ENCODE measurements at regions not wholly inside any gene's neighbourhood (a gene's known extent, or its start where the extent isn't known, plus 50 kb on each side); places are given as distances from the start of the nearest gene placed in this dataset.

DNA sequence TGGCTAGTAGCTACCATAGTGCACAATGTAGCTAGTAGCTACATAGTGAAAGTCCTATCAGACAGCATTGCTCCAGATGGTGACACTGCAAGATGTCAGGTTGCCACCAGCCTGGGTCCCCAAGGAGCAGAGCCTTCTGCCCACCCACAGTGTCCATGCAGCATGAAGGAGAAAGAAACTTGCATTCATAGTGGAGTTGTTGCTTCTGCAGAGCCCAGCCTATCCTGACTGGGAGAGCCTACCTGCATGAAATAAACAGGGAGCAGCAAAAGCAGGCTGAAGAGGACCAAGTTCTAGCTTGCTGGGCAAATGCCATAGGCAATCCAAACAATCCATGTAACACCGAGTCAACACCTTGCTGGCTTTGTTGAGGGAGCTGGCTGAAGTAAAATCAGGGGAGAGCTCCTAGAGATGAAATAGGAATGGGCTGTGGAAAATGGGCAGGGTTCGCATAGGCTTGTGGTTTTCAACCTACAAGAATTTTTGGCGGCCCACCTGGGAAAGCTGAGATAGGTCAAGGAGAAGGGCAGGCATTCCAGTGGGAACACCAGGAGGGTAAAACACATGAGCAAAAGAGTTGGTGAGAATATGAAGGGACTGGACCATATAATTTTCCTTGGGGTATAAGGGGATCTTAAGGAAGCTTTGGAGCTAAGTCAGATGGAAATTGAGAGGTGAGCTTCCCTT, 195.8 kb downstream of the CYP26B1 start:
- Histone ChIP-seq H2AFZ (ENCODE audit: low read depth, low read length, severe bottlenecking) (no peak overlapping the region), H3K27me3 (ENCODE audit: low read length) (no peaks in the 10 kb centered on the region)
- TF ChIP-seq, protein P1, sequence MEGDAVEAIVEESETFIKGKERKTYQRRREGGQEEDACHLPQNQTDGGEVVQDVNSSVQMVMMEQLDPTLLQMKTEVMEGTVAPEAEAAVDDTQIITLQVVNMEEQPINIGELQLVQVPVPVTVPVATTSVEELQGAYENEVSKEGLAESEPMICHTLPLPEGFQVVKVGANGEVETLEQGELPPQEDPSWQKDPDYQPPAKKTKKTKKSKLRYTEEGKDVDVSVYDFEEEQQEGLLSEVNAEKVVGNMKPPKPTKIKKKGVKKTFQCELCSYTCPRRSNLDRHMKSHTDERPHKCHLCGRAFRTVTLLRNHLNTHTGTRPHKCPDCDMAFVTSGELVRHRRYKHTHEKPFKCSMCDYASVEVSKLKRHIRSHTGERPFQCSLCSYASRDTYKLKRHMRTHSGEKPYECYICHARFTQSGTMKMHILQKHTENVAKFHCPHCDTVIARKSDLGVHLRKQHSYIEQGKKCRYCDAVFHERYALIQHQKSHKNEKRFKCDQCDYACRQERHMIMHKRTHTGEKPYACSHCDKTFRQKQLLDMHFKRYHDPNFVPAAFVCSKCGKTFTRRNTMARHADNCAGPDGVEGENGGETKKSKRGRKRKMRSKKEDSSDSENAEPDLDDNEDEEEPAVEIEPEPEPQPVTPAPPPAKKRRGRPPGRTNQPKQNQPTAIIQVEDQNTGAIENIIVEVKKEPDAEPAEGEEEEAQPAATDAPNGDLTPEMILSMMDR (IDR thresholded peaks at IDR 0.05; ENCODE audit: insufficient read depth, low read length, poor library complexity, severe bottlenecking), result no peak
- no peak for TF ChIP-seq EZH2phosphoT487 (conservative IDR thresholded peaks at IDR 0.05; ENCODE audit: low read length)

GRCh38 chr2:71951083-71951468, 196.6 kb downstream of the CYP26B1 start:
- Histone ChIP-seq H3K4me3 (ENCODE audit: insufficient read depth, low read length, poor library complexity, severe bottlenecking) (no peak overlapping the region), H3K9me2 (replicated peaks; ENCODE audit: insufficient read depth, low read length) (no peaks in the 10 kb centered on the region), H3K36me3 (ENCODE audit: low read length) (no peaks in the 10 kb centered on the region), H3K9ac (ENCODE audit: low read length) (no peak overlapping the region), H4K20me1 (ENCODE audit: low read depth, low read length) (no peaks in the 10 kb centered on the region), H2AFZ (ENCODE audit: low read depth, low read length, severe bottlenecking) (no peak overlapping the region), H3F3A (ENCODE audit: insufficient read depth) (no peaks in the 10 kb centered on the region), H3K9me3 (ENCODE audit: insufficient read depth, low read length) (no peaks in the 10 kb centered on the region), H3K79me2 (ENCODE audit: insufficient read depth, low read length) (no peaks in the 10 kb centered on the region), H3K27ac (ENCODE audit: low read depth, low read length) (no peak overlapping the region), H3K27me3 (ENCODE audit: low read length) (no peaks in the 10 kb centered on the region), H3K4me2 (ENCODE audit: low read depth, low read length, poor library complexity, severe bottlenecking) (no peak overlapping the region)
- no peak for TF ChIP-seq EZH2phosphoT487 (conservative IDR thresholded peaks at IDR 0.05; ENCODE audit: low read length)
- TF ChIP-seq, protein P1 (IDR thresholded peaks at IDR 0.05; ENCODE audit: insufficient read depth, low read length, poor library complexity, severe bottlenecking), result no peak

More for the DNA sequence above, 195.8 kb downstream of the CYP26B1 start:
- H3K27ac ChIP-seq (ENCODE audit: low read depth, low read length), result no peak overlapping the region
- no peaks in the 10 kb centered on the region for H3K79me2 ChIP-seq (ENCODE audit: insufficient read depth, low read length)
- H3K4me3 ChIP-seq (ENCODE audit: insufficient read depth, low read length, poor library complexity, severe bottlenecking), result no peak overlapping the region
- no peak overlapping the region for H3K9ac ChIP-seq (ENCODE audit: low read length)
- H3F3A ChIP-seq (ENCODE audit: insufficient read depth), result no peaks in the 10 kb centered on the region
- H3K9me2 ChIP-seq (replicated peaks; ENCODE audit: insufficient read depth, low read length), result no peaks in the 10 kb centered on the region
- H3K9me3 ChIP-seq (ENCODE audit: insufficient read depth, low read length), result no peaks in the 10 kb centered on the region
- H3K36me3 ChIP-seq (ENCODE audit: low read length), result no peaks in the 10 kb centered on the region
- no peaks in the 10 kb centered on the region for H4K20me1 ChIP-seq (ENCODE audit: low read depth, low read length)
- H3K4me2 ChIP-seq (ENCODE audit: low read depth, low read length, poor library complexity, severe bottlenecking), result no peak overlapping the region

DNA sequence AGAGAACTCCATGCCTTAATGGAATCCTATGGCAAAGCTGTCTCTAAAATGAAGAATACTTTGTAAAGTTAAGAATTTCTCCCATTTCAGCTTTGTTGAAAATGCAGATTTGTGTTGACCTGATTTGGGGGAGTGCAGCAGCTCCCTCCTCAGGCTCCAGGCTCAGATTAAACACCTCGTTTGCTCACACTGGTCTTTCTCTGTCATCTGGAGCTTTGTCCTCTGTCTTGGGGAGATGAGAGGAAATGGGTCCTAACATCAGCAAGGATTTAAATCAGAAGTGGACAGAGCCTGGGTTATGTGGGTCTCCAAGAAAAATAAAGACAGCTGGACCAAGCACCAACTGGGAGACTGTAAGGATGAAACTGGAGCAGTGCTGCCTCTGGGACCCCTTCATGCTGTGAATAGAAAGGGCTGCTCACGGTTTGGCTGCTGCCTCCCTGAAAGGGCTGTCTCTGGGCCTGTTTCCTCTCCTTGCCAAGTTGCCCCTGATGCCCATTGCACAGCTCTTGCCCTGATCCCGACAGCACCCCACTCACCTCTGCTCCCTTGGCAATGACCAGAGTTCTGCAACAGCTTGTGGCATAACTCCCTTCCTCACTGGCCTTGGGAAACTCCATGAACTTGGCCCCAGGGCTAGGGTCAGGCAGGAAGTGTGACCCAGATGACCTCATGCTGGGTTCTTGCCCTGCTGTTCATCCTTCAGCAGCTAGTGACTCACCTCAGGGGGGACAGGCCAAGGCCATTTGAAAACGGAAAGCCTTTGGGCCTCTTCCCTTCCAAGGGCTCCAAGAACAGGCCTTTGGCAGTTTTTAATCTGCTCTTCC, 197.2 kb downstream of the CYP26B1 start:
- Histone ChIP-seq H3K36me3 (ENCODE audit: low read length) (no peaks in the 10 kb centered on the region), H3K9ac (ENCODE audit: low read length) (no peak overlapping the region), H3K79me2 (ENCODE audit: insufficient read depth, low read length) (no peaks in the 10 kb centered on the region), H3K9me3 (ENCODE audit: insufficient read depth, low read length) (no peaks in the 10 kb centered on the region), H3F3A (ENCODE audit: insufficient read depth) (no peaks in the 10 kb centered on the region), H3K4me3 (ENCODE audit: insufficient read depth, low read length, poor library complexity, severe bottlenecking) (no peak overlapping the region), H3K27ac (ENCODE audit: low read depth, low read length) (no peak overlapping the region), H3K4me2 (ENCODE audit: low read depth, low read length, poor library complexity, severe bottlenecking) (no peak overlapping the region), H3K27me3 (ENCODE audit: low read length) (no peaks in the 10 kb centered on the region), H2AFZ (ENCODE audit: low read depth, low read length, severe bottlenecking) (no peak overlapping the region), H3K9me2 (replicated peaks; ENCODE audit: insufficient read depth, low read length) (no peaks in the 10 kb centered on the region), H4K20me1 (ENCODE audit: low read depth, low read length) (no peaks in the 10 kb centered on the region)
- no peak for TF ChIP-seq EZH2phosphoT487 (conservative IDR thresholded peaks at IDR 0.05; ENCODE audit: low read length)
- TF ChIP-seq, protein P1 (IDR thresholded peaks at IDR 0.05; ENCODE audit: insufficient read depth, low read length, poor library complexity, severe bottlenecking), result no peak
